Vagina (tissue), 2 donors: ENCODE measurements at regions not wholly inside any gene's neighbourhood (a gene's known extent, or its start where the extent isn't known, plus 50 kb on each side); places are given as distances from the start of the nearest gene placed in this dataset.

ENCODE experiments used
- CTCF ChIP-seq, 3 experiments: fragments of 450-650 bp in 2 of 3; fragments of 200-600 bp in 1 of 3; sonication (generic) in 1 of 3; IDR thresholded peaks; one replicate each; pipeline ENCODE4 v1.5.1; 2017 to 2019; ENCODE audit warnings: antibody characterized with exemption in 3 of 3, mild to moderate bottlenecking in 2 of 3, moderate library complexity in 2 of 3
- POLR2A ChIP-seq, 2 donors: fragments of 450-650 bp; IDR thresholded peaks; one replicate each; pipeline ENCODE4 v1.6.1; 2017; ENCODE audit warnings: antibody characterized with exemption in 2 of 2, mild to moderate bottlenecking in 2 of 2, moderate library complexity in 2 of 2

- TF ChIP-seq POLR2A (IDR thresholded peaks at IDR 0.05): no peak
- TF ChIP-seq CTCF (IDR thresholded peaks at IDR 0.05): no peak
Observed at GRCh38 chr22:47695176-47695575, 932.7 kb downstream of the TBC1D22A start.
